Activated CD8-positive, alpha-beta memory T cell treated with anti-CD3 and anti-CD28 coated beads, Interleukin-2, amount 50 U/mL, for 48 hours (primary cell): ENCODE measurements at regions not wholly inside any gene's neighbourhood (a gene's known extent, or its start where the extent isn't known, plus 50 kb on each side); places are given as distances from the start of the nearest gene placed in this dataset.

Experiments used
- DNase-seq: peaks from one replicate; pipeline ENCODE4 v3.0.0-alpha.2; 2020

- no peak for DNase-seq
Observed at GRCh38 chr1:55334160-55334559, 119.0 kb upstream of the USP24 start.

- no peak for DNase-seq
Observed at GRCh38 chr1:55333461-55333860, 118.3 kb upstream of the USP24 start.

GRCh38 chr1:55331351-55331750 is 116.2 kb upstream of the USP24 start:
- DNase-seq = no peak

GRCh38 chr1:55329808-55330432 is 114.8 kb upstream of the USP24 start:
- DNase-seq = no peak

GRCh38 chr1:55329091-55329490 is 113.9 kb upstream of the USP24 start:
- no peak for DNase-seq

- DNase-seq = no peak
Observed at GRCh38 chr1:55326496-55327243, 111.5 kb upstream of the USP24 start.

GRCh38 chr1:55323760-55324159 is 108.6 kb upstream of the USP24 start:
- DNase-seq = no peak

GRCh38 chr1:55322842-55323241 is 107.7 kb upstream of the USP24 start:
- DNase-seq = no peak

GRCh38 chr1:55321942-55322341 is 106.8 kb upstream of the USP24 start:
- no peak for DNase-seq

- DNase-seq = no peak
Observed at GRCh38 chr1:55320891-55321290, 105.7 kb upstream of the USP24 start.

- DNase-seq = no peak
Observed at GRCh38 chr1:55318116-55318817, 103.1 kb upstream of the USP24 start.

- no peak for DNase-seq
Observed at GRCh38 chr1:55317673-55318072, 102.5 kb upstream of the USP24 start.

- no peak for DNase-seq
Observed at GRCh38 chr1:55316947-55317662, 101.9 kb upstream of the USP24 start.

GRCh38 chr1:55316502-55316901 is 101.3 kb upstream of the USP24 start:
- DNase-seq = no peak

- no peak for DNase-seq
Observed at GRCh38 chr1:55315552-55315951, 100.4 kb upstream of the USP24 start.

- DNase-seq = no peak
Observed at GRCh38 chr1:55314740-55315139, 99.6 kb upstream of the USP24 start.

GRCh38 chr1:55313903-55314302 is 98.7 kb upstream of the USP24 start:
- DNase-seq = no peak

- DNase-seq = no peak
Observed at GRCh38 chr1:55311979-55312378, 96.8 kb upstream of the USP24 start.

- no peak for DNase-seq
Observed at GRCh38 chr1:55311057-55311641, 96.0 kb upstream of the USP24 start.

- DNase-seq = no peak
Observed at GRCh38 chr1:55310505-55310971, 95.4 kb upstream of the USP24 start.

GRCh38 chr1:55309786-55310504 is 94.8 kb upstream of the USP24 start:
- no peak for DNase-seq

- no peak for DNase-seq
Observed at GRCh38 chr1:55309053-55309452, 93.9 kb upstream of the USP24 start.
